ENCODE measurements at regions not wholly inside any gene's neighbourhood (a gene's known extent, or its start where the extent isn't known, plus 50 kb on each side); places are given as distances from the start of the nearest gene placed in this dataset.

- TF ChIP-seq, protein P1, sequence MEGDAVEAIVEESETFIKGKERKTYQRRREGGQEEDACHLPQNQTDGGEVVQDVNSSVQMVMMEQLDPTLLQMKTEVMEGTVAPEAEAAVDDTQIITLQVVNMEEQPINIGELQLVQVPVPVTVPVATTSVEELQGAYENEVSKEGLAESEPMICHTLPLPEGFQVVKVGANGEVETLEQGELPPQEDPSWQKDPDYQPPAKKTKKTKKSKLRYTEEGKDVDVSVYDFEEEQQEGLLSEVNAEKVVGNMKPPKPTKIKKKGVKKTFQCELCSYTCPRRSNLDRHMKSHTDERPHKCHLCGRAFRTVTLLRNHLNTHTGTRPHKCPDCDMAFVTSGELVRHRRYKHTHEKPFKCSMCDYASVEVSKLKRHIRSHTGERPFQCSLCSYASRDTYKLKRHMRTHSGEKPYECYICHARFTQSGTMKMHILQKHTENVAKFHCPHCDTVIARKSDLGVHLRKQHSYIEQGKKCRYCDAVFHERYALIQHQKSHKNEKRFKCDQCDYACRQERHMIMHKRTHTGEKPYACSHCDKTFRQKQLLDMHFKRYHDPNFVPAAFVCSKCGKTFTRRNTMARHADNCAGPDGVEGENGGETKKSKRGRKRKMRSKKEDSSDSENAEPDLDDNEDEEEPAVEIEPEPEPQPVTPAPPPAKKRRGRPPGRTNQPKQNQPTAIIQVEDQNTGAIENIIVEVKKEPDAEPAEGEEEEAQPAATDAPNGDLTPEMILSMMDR (IDR thresholded peaks at IDR 0.05): no peak
- TF ChIP-seq POLR2A (IDR thresholded peaks at IDR 0.05): no peak
Observed at GRCh38 chr16:9338510-9338909, 247.1 kb downstream of the HAPSTR1 start.

Data from uterus (tissue), 2 donors.